ENCODE measurements at regions not wholly inside any gene's neighbourhood (a gene's known extent, or its start where the extent isn't known, plus 50 kb on each side); places are given as distances from the start of the nearest gene placed in this dataset.
A peak's percentile ranks its signal among the peaks of the same experiment; 100 is the strongest.
"Not testable (repeated sequence)": the region's sequence is repeated elsewhere in the genome, so short reads cannot be mapped to it uniquely, and the experiment has no call there.

- peak; percentile 56 for DNase-seq
- 56% methylated on average over 3 of the region's 5 CpGs for WGBS (ENCODE audit: insufficient coverage)
Measured at GRCh38 chrX:39430551-39430950, 629.3 kb downstream of the MID1IP1 start.

GRCh38 chrX:39431893-39432292 lies 630.6 kb downstream of the MID1IP1 start:
- no peak overlapping the region for H3K27ac ChIP-seq (ENCODE audit: low read length)
- no peak overlapping the region for H3K4me3 ChIP-seq (ENCODE audit: low read length)
- H3K36me3 ChIP-seq (ENCODE audit: control insufficient read depth, insufficient read depth, low read length), result no peaks in the 10 kb centered on the region
- H3K9me3 ChIP-seq (replicated peaks; ENCODE audit: control insufficient read depth, low read depth, low read length), result no peaks in the 10 kb centered on the region
- peaks cover 21% of the 10 kb centered on the region for H3K27me3 ChIP-seq (ENCODE audit: control insufficient read depth, insufficient read depth, low read length)
- WGBS (ENCODE audit: insufficient coverage), result no CpG with 5 or more reads among the region's 2 CpGs
- H3K4me1 ChIP-seq (ENCODE audit: control insufficient read depth, insufficient read depth, low read length), result no peaks in the 10 kb centered on the region
- no peak for DNase-seq

More at GRCh38 chrX:39430551-39430950, 629.3 kb downstream of the MID1IP1 start:
- no peak overlapping the region for H3K4me3 ChIP-seq (ENCODE audit: low read length)
- no peaks in the 10 kb centered on the region for H3K9me3 ChIP-seq (replicated peaks; ENCODE audit: control insufficient read depth, low read depth, low read length)
- peaks cover 22% of the 10 kb centered on the region for H3K27me3 ChIP-seq (ENCODE audit: control insufficient read depth, insufficient read depth, low read length)
- H3K36me3 ChIP-seq (ENCODE audit: control insufficient read depth, insufficient read depth, low read length), result no peaks in the 10 kb centered on the region
- H3K27ac ChIP-seq (ENCODE audit: low read length), result no peak overlapping the region
- no peaks in the 10 kb centered on the region for H3K4me1 ChIP-seq (ENCODE audit: control insufficient read depth, insufficient read depth, low read length)

GRCh38 chrX:39434671-39435070 lies 633.4 kb downstream of the MID1IP1 start:
- peaks cover 30% of the 10 kb centered on the region for H3K27me3 ChIP-seq (ENCODE audit: control insufficient read depth, insufficient read depth, low read length)
- WGBS (ENCODE audit: insufficient coverage), result 61% methylated on average over 5 of the region's 5 CpGs
- H3K4me1 ChIP-seq (ENCODE audit: control insufficient read depth, insufficient read depth, low read length); H3K9me3 ChIP-seq (replicated peaks; ENCODE audit: control insufficient read depth, low read depth, low read length); H3K4me3 ChIP-seq (ENCODE audit: low read length); H3K36me3 ChIP-seq (ENCODE audit: control insufficient read depth, insufficient read depth, low read length); H3K27ac ChIP-seq (ENCODE audit: low read length); DNase-seq: not testable (repeated sequence)

GRCh38 chrX:39436538-39436937 lies 635.3 kb downstream of the MID1IP1 start:
- H3K4me3 ChIP-seq (ENCODE audit: low read length); H3K9me3 ChIP-seq (replicated peaks; ENCODE audit: control insufficient read depth, low read depth, low read length); H3K4me1 ChIP-seq (ENCODE audit: control insufficient read depth, insufficient read depth, low read length); H3K27ac ChIP-seq (ENCODE audit: low read length); H3K36me3 ChIP-seq (ENCODE audit: control insufficient read depth, insufficient read depth, low read length); DNase-seq: not testable (repeated sequence)
- WGBS (ENCODE audit: insufficient coverage), result no CpG with 5 or more reads among the region's 4 CpGs
- peaks cover 30% of the 10 kb centered on the region for H3K27me3 ChIP-seq (ENCODE audit: control insufficient read depth, insufficient read depth, low read length)

- DNase-seq, result no peak
- H3K27ac ChIP-seq (ENCODE audit: low read length), result no peak overlapping the region
- H3K36me3 ChIP-seq (ENCODE audit: control insufficient read depth, insufficient read depth, low read length), result no peaks in the 10 kb centered on the region
- H3K4me1 ChIP-seq (ENCODE audit: control insufficient read depth, insufficient read depth, low read length), result peaks cover 10% of the 10 kb centered on the region
- 60% methylated on average over 1 of the region's 8 CpGs for WGBS (ENCODE audit: insufficient coverage)
- H3K4me3 ChIP-seq (ENCODE audit: low read length), result no peak overlapping the region
- H3K9me3 ChIP-seq (replicated peaks; ENCODE audit: control insufficient read depth, low read depth, low read length), result peaks cover 5% of the 10 kb centered on the region
- H3K27me3 ChIP-seq (ENCODE audit: control insufficient read depth, insufficient read depth, low read length), result peaks cover 30% of the 10 kb centered on the region
Measured at GRCh38 chrX:39437670-39438441, 636.6 kb downstream of the MID1IP1 start.

- 74% methylated on average over 11 of the region's 11 CpGs for WGBS (ENCODE audit: insufficient coverage)
- Histone ChIP-seq H3K4me3 (ENCODE audit: low read length) (no peak overlapping the region), H3K27me3 (ENCODE audit: control insufficient read depth, insufficient read depth, low read length) (peaks cover 34% of the 10 kb centered on the region), H3K36me3 (ENCODE audit: control insufficient read depth, insufficient read depth, low read length) (no peaks in the 10 kb centered on the region), H3K27ac (ENCODE audit: low read length) (no peak overlapping the region), H3K9me3 (replicated peaks; ENCODE audit: control insufficient read depth, low read depth, low read length) (peaks cover 5% of the 10 kb centered on the region), H3K4me1 (ENCODE audit: control insufficient read depth, insufficient read depth, low read length) (peaks cover 10% of the 10 kb centered on the region)
- no peak for DNase-seq
Measured at GRCh38 chrX:39438603-39439602, 637.6 kb downstream of the MID1IP1 start.

GRCh38 chrX:39439906-39440798 lies 638.9 kb downstream of the MID1IP1 start:
- WGBS (ENCODE audit: insufficient coverage), result 70% methylated on average over 5 of the region's 11 CpGs

GRCh38 chrX:39440799-39441284 lies 639.6 kb downstream of the MID1IP1 start:
- no peak for DNase-seq
- Histone ChIP-seq H3K27ac (ENCODE audit: low read length) (no peak overlapping the region), H3K4me3 (ENCODE audit: low read length) (no peak overlapping the region), H3K27me3 (ENCODE audit: control insufficient read depth, insufficient read depth, low read length) (peaks cover 39% of the 10 kb centered on the region), H3K9me3 (replicated peaks; ENCODE audit: control insufficient read depth, low read depth, low read length) (peaks cover 5% of the 10 kb centered on the region), H3K36me3 (ENCODE audit: control insufficient read depth, insufficient read depth, low read length) (no peaks in the 10 kb centered on the region), H3K4me1 (ENCODE audit: control insufficient read depth, insufficient read depth, low read length) (peaks cover 10% of the 10 kb centered on the region)

More at GRCh38 chrX:39439906-39440798, 638.9 kb downstream of the MID1IP1 start:
- Histone ChIP-seq H3K9me3 (replicated peaks; ENCODE audit: control insufficient read depth, low read depth, low read length) (peaks cover 5% of the 10 kb centered on the region), H3K4me1 (ENCODE audit: control insufficient read depth, insufficient read depth, low read length) (peaks cover 10% of the 10 kb centered on the region), H3K4me3 (ENCODE audit: low read length) (no peak overlapping the region), H3K27ac (ENCODE audit: low read length) (no peak overlapping the region), H3K36me3 (ENCODE audit: control insufficient read depth, insufficient read depth, low read length) (no peaks in the 10 kb centered on the region), H3K27me3 (ENCODE audit: control insufficient read depth, insufficient read depth, low read length) (peaks cover 37% of the 10 kb centered on the region)
- no peak for DNase-seq

GRCh38 chrX:39442332-39442731 lies 641.1 kb downstream of the MID1IP1 start:
- H3K27ac ChIP-seq (ENCODE audit: low read length), result no peak overlapping the region
- H3K27me3 ChIP-seq (ENCODE audit: control insufficient read depth, insufficient read depth, low read length), result peaks cover 41% of the 10 kb centered on the region
- no peaks in the 10 kb centered on the region for H3K36me3 ChIP-seq (ENCODE audit: control insufficient read depth, insufficient read depth, low read length)
- peaks cover 3% of the 10 kb centered on the region for H3K9me3 ChIP-seq (replicated peaks; ENCODE audit: control insufficient read depth, low read depth, low read length)
- H3K4me3 ChIP-seq (ENCODE audit: low read length), result no peak overlapping the region
- no peak for DNase-seq
- no CpG with 5 or more reads among the region's 1 CpG for WGBS (ENCODE audit: insufficient coverage)
- peaks cover 10% of the 10 kb centered on the region for H3K4me1 ChIP-seq (ENCODE audit: control insufficient read depth, insufficient read depth, low read length)

Measured in muscle of leg (tissue), 3 donors.